Fibroblast of the aortic adventitia (primary cell): ENCODE measurements at regions not wholly inside any gene's neighbourhood (a gene's known extent, or its start where the extent isn't known, plus 50 kb on each side); places are given as distances from the start of the nearest gene placed in this dataset.

Experiments
- DNase-seq: peaks from one replicate; pipeline ENCODE4 v3.0.0-alpha.2; 2010; ENCODE audit warnings: low read depth
- H3K4me3 ChIP-seq: 2 replicates; pipeline ENCODE4 v1.5.1; 2011; ENCODE audit warnings: low read depth, mild to moderate bottlenecking, control low read depth, low read length, moderate library complexity
- TF ChIP-seq, protein P1 (sequence below): IDR thresholded peaks from 2 replicates; pipeline ENCODE4 v1.5.1; 2011; ENCODE audit warnings: mild to moderate bottlenecking, low read length, control low read depth, inconsistent platforms; ENCODE audit not compliant: insufficient read depth

- H3K4me3 ChIP-seq, result no peak overlapping the region
- TF ChIP-seq, protein P1, sequence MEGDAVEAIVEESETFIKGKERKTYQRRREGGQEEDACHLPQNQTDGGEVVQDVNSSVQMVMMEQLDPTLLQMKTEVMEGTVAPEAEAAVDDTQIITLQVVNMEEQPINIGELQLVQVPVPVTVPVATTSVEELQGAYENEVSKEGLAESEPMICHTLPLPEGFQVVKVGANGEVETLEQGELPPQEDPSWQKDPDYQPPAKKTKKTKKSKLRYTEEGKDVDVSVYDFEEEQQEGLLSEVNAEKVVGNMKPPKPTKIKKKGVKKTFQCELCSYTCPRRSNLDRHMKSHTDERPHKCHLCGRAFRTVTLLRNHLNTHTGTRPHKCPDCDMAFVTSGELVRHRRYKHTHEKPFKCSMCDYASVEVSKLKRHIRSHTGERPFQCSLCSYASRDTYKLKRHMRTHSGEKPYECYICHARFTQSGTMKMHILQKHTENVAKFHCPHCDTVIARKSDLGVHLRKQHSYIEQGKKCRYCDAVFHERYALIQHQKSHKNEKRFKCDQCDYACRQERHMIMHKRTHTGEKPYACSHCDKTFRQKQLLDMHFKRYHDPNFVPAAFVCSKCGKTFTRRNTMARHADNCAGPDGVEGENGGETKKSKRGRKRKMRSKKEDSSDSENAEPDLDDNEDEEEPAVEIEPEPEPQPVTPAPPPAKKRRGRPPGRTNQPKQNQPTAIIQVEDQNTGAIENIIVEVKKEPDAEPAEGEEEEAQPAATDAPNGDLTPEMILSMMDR, result no peak
- peak; percentile 46 for DNase-seq
Observed at GRCh38 chr2:56682397-56682760, 498.6 kb downstream of the CCDC85A start.

- TF ChIP-seq, protein P1, result no peak
Observed at GRCh38 chr2:56684327-56684726, 500.5 kb downstream of the CCDC85A start.

GRCh38 chr2:56685205-56685604 is 501.4 kb downstream of the CCDC85A start:
- TF ChIP-seq, protein P1, result no peak
- DNase-seq, result no peak
- H3K4me3 ChIP-seq, result no peak overlapping the region

More at GRCh38 chr2:56684327-56684726, 500.5 kb downstream of the CCDC85A start:
- no peak overlapping the region for H3K4me3 ChIP-seq
- no peak for DNase-seq

GRCh38 chr2:56687169-56687568 is 503.4 kb downstream of the CCDC85A start:
- peak; percentile 11 for DNase-seq
- TF ChIP-seq, protein P1, result no peak
- no peak overlapping the region for H3K4me3 ChIP-seq

GRCh38 chr2:56688661-56689060 is 504.9 kb downstream of the CCDC85A start:
- TF ChIP-seq, protein P1, result no peak
- no peak overlapping the region for H3K4me3 ChIP-seq
- DNase-seq, result peak; percentile 6

GRCh38 chr2:56693501-56693900 is 509.7 kb downstream of the CCDC85A start:
- H3K4me3 ChIP-seq, result no peak overlapping the region
- TF ChIP-seq, protein P1, result no peak
- DNase-seq, result no peak

- H3K4me3 ChIP-seq, result no peak overlapping the region
Observed at GRCh38 chr2:56703001-56703400, 519.2 kb downstream of the CCDC85A start.

More at GRCh38 chr2:56703001-56703400, 519.2 kb downstream of the CCDC85A start:
- DNase-seq, result no peak
- TF ChIP-seq, protein P1, result no peak
